SW 1271 (cell line): ENCODE measurements at regions not wholly inside any gene's neighbourhood (a gene's known extent, or its start where the extent isn't known, plus 50 kb on each side); places are given as distances from the start of the nearest gene placed in this dataset.

Source experiments
- DNase-seq, 2 experiments: peaks; one replicate each; lab custom pipeline; 2025; lab: John Stamatoyannopoulos, UW

DNA sequence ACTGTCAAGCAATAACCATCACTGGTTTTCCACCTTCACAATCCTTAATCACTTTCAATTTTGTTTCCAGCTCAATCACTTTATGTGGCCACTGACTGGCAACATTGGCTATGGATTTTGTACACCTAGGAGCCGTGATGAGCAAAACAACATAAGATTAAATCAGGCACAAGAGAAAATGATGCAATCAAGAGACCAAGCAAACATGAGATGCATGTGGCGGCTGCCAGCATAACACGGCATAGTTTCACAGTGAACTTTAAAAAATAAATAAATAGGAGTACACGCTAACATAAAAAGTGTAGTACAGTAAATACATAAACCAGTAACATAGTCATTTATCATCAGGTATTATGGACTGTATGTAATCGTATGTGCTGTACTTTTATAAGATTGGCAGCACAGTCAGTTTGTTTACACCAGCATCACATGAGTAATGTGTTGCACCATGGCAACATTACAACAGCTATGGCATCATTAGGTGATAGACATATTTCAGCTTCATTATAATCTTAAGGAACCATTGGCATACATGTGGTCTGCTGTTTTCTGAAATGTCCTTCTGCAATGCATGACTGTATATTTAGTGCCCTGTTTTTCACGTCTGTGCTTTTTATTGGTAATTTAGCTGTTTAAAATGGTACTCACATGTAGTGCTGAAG lies 83.3 kb upstream of the PRDM11 start:
- DNase-seq: no peak

DNA sequence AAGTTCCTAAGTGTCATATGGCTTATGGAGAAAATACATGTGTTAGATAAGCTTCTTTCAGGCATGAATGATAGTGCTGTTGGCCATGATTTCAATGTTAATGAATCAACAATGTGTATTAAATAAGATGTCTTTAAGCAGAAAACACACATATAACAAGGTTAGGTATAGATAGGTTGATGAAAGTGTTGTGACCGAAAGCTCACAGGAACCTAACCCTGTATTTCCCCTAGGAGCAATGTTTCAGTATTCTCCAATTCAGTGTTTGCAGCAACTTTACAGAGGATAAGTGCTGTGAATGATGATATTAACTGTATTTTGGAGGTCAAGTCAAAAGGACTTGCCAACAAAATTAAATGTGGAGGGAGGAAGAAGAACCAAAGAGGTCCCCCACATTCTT lies 82.8 kb upstream of the PRDM11 start:
- no peak for DNase-seq

DNA sequence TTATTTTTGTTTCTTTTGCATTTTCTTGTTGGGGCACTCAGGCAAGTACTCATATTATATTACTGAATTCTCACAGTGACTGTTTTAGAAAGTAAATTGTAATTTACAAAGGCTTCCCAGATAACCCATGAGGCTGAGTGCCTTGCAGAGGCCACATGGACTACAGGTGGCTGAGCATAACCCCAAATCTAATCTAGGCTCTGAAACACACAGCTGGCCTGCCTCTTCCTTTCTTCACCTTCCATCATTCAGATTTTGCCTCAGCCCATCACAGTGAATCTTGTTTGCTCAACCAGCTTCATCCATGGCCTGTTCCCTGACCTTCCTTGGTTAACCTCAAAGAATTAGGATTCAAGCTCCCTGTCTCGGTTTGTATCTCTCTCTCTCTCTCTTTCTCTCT lies 78.5 kb upstream of the PRDM11 start:
- no peak for DNase-seq

DNA sequence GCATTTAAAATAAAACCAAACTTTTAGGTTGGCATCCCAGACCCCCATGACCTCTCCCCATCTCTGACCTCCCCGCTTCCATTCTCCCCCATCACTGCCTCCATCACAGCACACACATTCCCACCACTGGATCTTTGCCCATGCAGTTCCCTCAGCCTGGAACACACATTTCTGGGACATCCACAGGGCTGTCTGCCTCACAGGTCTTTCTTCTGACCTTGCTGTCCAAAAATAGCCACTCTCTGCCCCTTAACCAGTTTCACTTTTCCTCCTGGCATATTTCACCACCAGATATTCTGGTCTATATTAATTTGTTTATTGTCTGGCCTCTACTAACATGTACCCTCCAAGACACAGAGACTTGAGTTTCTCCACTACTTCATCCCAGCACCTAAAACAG lies 75.2 kb upstream of the PRDM11 start:
- DNase-seq: no peak

GRCh38 chr11:45073685-45074141 lies 72.7 kb upstream of the PRDM11 start:
- no peak for DNase-seq

GRCh38 chr11:45075519-45075918 lies 70.9 kb upstream of the PRDM11 start:
- DNase-seq: no peak

- no peak for DNase-seq
Observed at GRCh38 chr11:45075952-45076351, 70.5 kb upstream of the PRDM11 start.

DNA sequence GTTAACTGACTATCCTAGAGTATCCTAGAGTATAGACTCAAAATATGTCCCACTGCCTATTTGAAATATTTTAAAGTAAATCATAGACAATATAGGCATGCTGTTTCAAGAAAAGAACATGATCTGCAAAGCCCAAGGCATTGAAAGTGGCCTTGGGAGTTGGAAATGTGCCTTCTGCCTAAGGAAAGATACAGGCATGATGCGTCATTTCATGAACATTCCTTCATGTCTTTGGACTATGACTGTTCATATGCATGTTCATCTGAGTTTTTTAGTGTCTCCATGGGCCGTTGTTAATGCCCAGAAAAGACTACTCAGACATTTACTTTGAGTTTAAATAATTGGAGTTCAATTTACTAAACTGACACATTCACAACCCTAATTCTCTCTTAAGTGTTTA lies 69.7 kb upstream of the PRDM11 start:
- no peak for DNase-seq

DNA sequence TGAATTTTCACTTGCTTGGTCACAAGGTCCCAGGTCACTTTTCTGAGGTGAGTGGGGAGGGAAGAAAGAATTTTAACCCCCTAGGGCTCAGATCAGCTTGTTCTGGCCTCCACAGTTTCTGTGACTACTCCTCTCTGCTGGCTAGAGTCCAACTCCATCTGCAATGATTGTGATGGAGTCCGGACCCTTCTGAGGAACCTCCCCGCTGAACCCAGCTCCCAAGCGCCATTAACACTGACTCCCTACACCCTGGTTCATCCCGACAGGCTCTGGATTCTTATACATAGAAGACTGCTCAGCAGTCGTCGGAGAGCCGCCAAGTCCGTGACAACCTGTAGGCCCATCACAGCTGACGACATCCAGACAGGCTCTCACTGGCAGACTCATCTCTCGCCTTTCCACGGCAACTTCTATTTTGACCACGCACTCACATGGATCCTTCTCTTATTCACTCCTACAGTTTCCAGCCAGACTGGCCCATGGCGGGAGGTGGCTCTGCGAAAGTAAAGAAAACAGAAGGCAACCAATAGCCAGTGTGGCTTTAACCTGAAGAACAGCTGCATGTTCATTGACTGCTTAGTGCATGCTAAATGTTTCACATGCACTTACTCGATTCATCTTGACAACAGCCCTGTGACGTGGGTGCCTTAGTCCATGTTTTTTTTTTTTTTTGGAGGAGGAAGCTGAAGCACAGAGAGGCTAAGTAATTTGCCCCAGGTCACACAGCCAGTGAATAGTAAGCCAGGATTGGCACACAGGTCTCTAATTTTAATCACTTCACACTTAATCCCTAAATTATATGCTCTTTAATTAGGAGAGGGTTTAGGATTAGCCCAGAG lies 68.0 kb upstream of the PRDM11 start:
- no peak for DNase-seq

DNA sequence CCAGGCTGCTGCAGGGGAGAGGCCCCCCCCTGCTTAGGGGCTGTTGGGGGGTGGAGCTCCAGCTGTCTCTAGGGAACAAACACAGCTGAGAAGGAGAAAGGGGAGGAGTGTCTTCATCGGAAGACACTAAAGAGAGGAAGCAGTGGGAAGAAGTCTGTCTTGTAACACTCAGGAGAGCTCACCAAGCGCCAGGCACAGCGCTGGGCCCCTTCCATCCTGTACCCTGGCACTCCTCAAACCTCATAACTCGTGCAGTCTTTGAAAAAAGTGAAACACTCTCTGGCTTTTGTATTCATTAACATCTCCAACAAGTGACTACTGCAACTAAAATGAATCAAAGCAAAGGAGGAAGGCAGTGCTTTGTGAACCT lies 67.4 kb upstream of the PRDM11 start:
- DNase-seq: no peak

DNA sequence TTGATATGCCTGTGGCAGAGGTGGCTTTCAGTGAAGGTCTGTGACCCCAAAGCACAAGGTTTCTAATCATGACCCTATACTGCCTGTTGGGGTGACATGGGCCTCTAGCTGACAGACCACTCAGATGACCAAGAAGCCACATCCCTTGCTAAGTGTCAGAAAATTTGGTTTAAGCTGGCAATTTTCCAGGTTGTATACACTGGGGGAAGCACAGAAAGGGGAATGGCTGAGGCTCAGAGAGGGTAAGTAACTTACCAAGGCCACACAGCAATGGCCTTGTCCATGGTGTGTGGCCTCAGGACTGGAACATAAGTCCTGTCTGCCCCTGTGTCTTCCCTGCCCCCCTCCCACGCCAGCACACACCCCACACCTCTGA lies 66.9 kb upstream of the PRDM11 start:
- DNase-seq: no peak

DNA sequence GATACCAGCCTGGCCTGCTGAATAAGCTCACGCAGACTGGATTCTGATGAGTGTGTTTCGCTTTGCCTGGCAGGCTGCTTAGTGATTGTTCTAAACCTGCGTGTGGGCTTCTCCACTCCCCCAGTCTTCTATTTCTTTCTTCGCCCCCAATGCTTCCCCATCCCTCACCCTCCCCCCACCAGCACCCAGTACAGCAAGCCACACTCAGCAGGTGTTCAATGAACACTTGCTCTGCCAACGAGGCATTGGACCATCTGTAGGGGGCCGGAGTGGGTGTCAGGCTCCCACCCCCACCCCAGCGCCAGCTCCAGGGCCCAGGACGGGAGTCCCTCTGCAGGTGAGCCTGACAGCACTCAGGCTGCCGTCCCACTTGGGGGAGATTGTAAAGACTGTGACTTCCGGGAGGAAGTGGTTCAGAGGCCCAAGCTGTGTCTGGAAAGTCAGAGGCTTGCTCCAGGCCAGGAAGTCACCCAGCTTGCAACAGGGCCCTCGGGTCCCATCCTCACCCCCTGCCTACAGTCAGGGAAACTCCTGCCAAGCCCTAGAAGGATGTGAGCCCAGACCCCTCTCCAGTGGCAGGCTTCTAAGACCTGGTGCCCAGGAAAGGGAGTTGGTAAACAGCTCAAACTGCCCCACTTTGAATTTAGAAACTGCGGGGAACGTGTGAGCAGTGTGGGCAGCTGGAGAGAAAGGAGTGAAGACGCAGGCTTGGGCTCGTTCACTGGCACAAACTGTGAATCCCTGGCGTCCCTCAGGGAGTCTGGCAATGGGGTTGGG lies 66.3 kb upstream of the PRDM11 start:
- DNase-seq: no peak

GRCh38 chr11:45082744-45083543 lies 63.5 kb upstream of the PRDM11 start:
- no peak for DNase-seq

GRCh38 chr11:45083544-45084087 lies 62.8 kb upstream of the PRDM11 start:
- peak in 1 of 2 experiments; percentile 10 for DNase-seq

DNA sequence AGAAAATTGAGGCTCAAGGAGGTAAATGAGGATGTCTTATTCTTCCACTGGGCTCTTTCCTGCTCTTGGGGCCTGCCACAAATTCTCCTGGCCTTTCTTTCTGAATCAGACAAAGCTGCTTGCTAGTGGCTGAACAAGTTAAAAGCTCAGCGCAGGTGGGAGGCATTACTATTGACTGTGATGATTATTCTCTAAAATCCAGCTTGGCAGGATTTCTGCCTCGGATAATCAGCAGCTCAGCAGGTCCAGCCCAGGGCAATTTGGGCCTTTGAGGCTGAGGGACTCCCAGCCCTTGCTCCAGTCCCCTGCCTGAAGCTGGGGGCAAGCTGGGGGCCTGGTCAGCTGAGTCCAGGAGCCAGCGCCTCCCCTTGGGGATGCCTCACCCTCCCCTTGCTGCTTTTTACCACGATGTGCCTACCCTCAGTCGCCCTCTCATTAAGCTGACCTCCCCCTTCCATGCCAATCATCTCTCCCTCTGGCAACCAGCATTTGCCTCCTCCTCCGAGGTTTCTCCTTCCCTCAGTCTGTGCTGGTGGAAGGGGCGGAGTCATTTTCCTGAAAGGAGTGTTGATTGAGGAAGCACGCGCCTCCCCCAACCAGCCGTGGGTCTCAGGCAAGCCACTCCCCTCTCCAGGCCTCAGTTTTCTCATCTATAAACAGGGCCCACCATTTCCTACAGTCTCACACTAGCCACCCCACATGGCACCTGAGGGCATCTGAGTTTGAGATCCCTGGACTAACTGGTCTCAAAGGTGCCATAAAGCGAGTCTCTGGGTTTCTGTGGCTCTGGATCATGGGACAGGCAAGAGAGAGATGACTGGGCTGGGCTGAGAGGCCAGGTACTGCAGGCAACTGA lies 60.6 kb upstream of the PRDM11 start:
- DNase-seq: no peak

GRCh38 chr11:45086526-45086925 lies 59.9 kb upstream of the PRDM11 start:
- no peak for DNase-seq

- DNase-seq: no peak
Observed at GRCh38 chr11:45087086-45087899, 59.1 kb upstream of the PRDM11 start.

DNA sequence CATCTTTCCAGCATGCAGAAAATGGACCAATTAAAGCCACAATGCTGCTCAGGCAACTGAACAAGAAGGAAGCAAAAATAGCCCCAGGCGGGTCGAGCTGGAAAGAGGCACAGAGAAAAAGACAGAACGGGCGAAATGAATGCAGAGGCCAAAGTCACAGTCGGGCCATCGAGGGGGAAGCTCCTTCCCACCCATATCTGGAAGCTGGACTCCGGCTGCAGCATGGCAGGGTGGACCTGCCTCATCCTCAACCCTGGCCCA lies 58.6 kb upstream of the PRDM11 start:
- DNase-seq: no peak

DNA sequence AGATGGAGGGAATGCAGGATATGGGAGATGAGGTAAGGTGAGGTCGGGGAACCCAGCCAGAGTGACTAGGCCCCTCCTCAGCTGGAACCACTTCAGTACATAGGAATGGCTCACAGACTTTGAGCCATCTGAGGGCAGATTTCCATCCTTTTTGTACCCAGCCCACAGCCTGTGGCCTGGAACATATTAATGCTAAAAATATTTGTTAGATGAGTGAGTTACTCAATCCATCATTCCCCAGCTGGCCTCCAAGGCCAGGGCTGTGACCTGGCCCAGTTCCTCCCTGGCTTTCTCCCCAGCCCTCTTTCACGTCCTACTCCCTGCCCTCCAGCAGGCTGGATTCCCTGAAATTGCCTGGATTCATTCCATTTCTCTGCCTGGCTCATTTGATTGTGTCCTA lies 57.2 kb upstream of the PRDM11 start:
- peak; percentile 16 to 26 for DNase-seq
